ENCODE measurements at regions not wholly inside any gene's neighbourhood (a gene's known extent, or its start where the extent isn't known, plus 50 kb on each side); places are given as distances from the start of the nearest gene placed in this dataset.

- dilution Hi-C loops (cut with MboI; ENCODE audit: extremely low pct_ligation_motif_present, low sequenced_read_pairs) = no loop called here
- Histone ChIP-seq H3K27ac (ENCODE audit: control insufficient read depth, insufficient read depth, low read length) (no peak overlapping the region), H3K9ac (ENCODE audit: control insufficient read depth, extremely low read depth, insufficient read depth, low read length) (no peak overlapping the region), H4K20me1 (ENCODE audit: control insufficient read depth, extremely low read depth, insufficient read depth, low read length) (no peaks in the 10 kb centered on the region), H3K9me1 (ENCODE audit: control insufficient read depth, extremely low read depth, insufficient read depth, low read length) (no peaks in the 10 kb centered on the region), H2AFZ (ENCODE audit: control insufficient read depth, low read length) (no peak overlapping the region), H3K36me3 (ENCODE audit: control insufficient read depth in 2 of 2, extremely low read depth in 1 of 2, insufficient read depth in 2 of 2, low read length in 2 of 2) (no peaks in the 10 kb centered on the region), H3K4me2 (ENCODE audit: control insufficient read depth, extremely low read depth, insufficient read depth, low read depth, low read length) (no peak overlapping the region), H3K79me2 (ENCODE audit: control insufficient read depth, insufficient read depth, low read length) (no peaks in the 10 kb centered on the region), H3K4me3 (ENCODE audit: control insufficient read depth in 2 of 3, extremely low read depth in 1 of 3, insufficient read depth in 2 of 3, low read depth in 1 of 3, low read length in 3 of 3) (no peak overlapping the region), H3K4me1 (ENCODE audit: control insufficient read depth, extremely low read depth, insufficient read depth, low read length) (peaks cover 3% of the 10 kb centered on the region), H3K9me3 (ENCODE audit: control insufficient read depth, low read depth, low read length) (no peaks in the 10 kb centered on the region), H3K27me3 (ENCODE audit: control insufficient read depth, extremely low read depth, insufficient read depth, low read length) (no peaks in the 10 kb centered on the region)
- no peak for FAIRE-seq
- TF ChIP-seq CTCF (optimal IDR thresholded peaks at IDR 0.05 in 1 of 3, IDR thresholded peaks at IDR 0.05 in 1 of 3, conservative IDR thresholded peaks at IDR 0.05 in 1 of 3; ENCODE audit: extremely low read depth in 1 of 3, insufficient read depth in 2 of 3, low read length in 3 of 3) (no peak), EZH2 (IDR thresholded peaks at IDR 0.05; ENCODE audit: low read length) (no peak)
- DNase-seq (ENCODE audit: low read depth, low spot score) = no peak
Observed at GRCh38 chr14:34173916-34174315, 223.0 kb upstream of the EGLN3 start.

- H3K9me3 ChIP-seq (ENCODE audit: control insufficient read depth, low read depth, low read length) = no peaks in the 10 kb centered on the region
- no peak overlapping the region for H3K4me3 ChIP-seq (ENCODE audit: control insufficient read depth in 2 of 3, extremely low read depth in 1 of 3, insufficient read depth in 2 of 3, low read depth in 1 of 3, low read length in 3 of 3)
- H4K20me1 ChIP-seq (ENCODE audit: control insufficient read depth, extremely low read depth, insufficient read depth, low read length) = no peaks in the 10 kb centered on the region
- no peaks in the 10 kb centered on the region for H3K27me3 ChIP-seq (ENCODE audit: control insufficient read depth, extremely low read depth, insufficient read depth, low read length)
- H3K27ac ChIP-seq (ENCODE audit: control insufficient read depth, insufficient read depth, low read length) = no peak overlapping the region
- FAIRE-seq (no peak), DNase-seq (ENCODE audit: low read depth, low spot score) (no peak)
- H3K9ac ChIP-seq (ENCODE audit: control insufficient read depth, extremely low read depth, insufficient read depth, low read length) = no peak overlapping the region
- no peaks in the 10 kb centered on the region for H3K79me2 ChIP-seq (ENCODE audit: control insufficient read depth, insufficient read depth, low read length)
- H2AFZ ChIP-seq (ENCODE audit: control insufficient read depth, low read length) = no peak overlapping the region
- no peak overlapping the region for H3K4me2 ChIP-seq (ENCODE audit: control insufficient read depth, extremely low read depth, insufficient read depth, low read depth, low read length)
- dilution Hi-C loops (cut with MboI; ENCODE audit: extremely low pct_ligation_motif_present, low sequenced_read_pairs) = no loop called here
- H3K4me1 ChIP-seq (ENCODE audit: control insufficient read depth, extremely low read depth, insufficient read depth, low read length) = peaks cover 3% of the 10 kb centered on the region
- no peaks in the 10 kb centered on the region for H3K36me3 ChIP-seq (ENCODE audit: control insufficient read depth in 2 of 2, extremely low read depth in 1 of 2, insufficient read depth in 2 of 2, low read length in 2 of 2)
- H3K9me1 ChIP-seq (ENCODE audit: control insufficient read depth, extremely low read depth, insufficient read depth, low read length) = no peaks in the 10 kb centered on the region
- TF ChIP-seq EZH2 (IDR thresholded peaks at IDR 0.05; ENCODE audit: low read length) (no peak), CTCF (optimal IDR thresholded peaks at IDR 0.05 in 1 of 3, IDR thresholded peaks at IDR 0.05 in 1 of 3, conservative IDR thresholded peaks at IDR 0.05 in 1 of 3; ENCODE audit: extremely low read depth in 1 of 3, insufficient read depth in 2 of 3, low read length in 3 of 3) (no peak)
Observed at GRCh38 chr14:34172550-34173368, 221.9 kb upstream of the EGLN3 start.

All from keratinocyte (primary cell).